ENCODE measurements at regions not wholly inside any gene's neighbourhood (a gene's known extent, or its start where the extent isn't known, plus 50 kb on each side); places are given as distances from the start of the nearest gene placed in this dataset.

DNA sequence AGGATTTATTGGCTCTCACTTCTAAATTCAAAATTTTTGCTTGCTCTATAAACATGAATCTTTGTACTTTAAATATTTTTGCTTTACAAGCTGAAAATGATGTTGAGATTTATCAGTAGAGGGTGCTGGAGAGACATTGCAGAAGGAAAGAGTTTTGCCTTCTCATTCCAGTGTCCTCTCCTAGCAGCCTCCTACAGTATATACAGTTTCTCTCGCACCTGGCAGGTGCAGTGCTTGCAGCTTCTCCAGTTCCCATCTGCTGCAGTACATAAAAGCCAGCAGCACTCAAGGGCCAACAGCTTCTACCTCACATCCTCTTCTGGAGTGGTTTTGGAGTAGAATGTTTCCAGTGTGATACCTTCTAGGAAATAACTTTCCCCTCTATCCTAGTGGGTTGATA, 601.8 kb upstream of the ATXN7L3B start:
- TF ChIP-seq, protein P1, sequence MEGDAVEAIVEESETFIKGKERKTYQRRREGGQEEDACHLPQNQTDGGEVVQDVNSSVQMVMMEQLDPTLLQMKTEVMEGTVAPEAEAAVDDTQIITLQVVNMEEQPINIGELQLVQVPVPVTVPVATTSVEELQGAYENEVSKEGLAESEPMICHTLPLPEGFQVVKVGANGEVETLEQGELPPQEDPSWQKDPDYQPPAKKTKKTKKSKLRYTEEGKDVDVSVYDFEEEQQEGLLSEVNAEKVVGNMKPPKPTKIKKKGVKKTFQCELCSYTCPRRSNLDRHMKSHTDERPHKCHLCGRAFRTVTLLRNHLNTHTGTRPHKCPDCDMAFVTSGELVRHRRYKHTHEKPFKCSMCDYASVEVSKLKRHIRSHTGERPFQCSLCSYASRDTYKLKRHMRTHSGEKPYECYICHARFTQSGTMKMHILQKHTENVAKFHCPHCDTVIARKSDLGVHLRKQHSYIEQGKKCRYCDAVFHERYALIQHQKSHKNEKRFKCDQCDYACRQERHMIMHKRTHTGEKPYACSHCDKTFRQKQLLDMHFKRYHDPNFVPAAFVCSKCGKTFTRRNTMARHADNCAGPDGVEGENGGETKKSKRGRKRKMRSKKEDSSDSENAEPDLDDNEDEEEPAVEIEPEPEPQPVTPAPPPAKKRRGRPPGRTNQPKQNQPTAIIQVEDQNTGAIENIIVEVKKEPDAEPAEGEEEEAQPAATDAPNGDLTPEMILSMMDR (IDR thresholded peaks at IDR 0.05), result peak; percentile 65

DNA sequence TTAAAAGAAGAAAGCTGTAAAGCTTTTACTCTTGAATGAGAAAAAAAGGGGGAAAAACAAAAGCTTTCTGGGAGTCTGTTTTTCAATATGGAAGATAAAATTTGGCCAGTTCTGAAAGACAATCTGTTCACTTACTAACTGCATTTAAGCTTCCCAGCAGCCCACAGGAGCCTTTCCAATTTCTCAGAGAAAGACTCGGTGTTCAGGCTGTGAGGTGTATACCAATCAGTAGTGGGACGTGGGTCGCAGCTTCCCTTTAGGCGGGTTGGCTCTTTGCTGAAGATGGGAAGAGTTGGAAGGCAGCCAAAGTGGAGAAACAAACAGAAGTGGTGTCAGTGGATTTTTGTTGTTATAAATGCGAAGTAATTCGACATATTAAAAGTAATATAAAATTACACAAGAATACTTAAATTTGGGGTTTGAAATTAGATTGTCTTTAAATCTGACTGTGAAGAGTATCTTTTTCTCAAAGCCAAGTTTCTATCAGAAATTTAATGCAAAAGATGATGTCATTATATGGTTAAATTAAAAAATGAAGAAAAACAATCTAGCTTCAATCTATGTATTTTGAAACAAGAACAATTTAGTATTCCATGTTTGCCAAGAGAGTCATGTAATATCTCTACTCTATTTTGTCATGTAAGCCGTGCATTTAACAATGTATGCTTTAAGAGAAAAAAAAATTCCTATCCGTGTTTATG, 590.2 kb upstream of the ATXN7L3B start:
- TF ChIP-seq, protein P1 (IDR thresholded peaks at IDR 0.05), result no peak

DNA sequence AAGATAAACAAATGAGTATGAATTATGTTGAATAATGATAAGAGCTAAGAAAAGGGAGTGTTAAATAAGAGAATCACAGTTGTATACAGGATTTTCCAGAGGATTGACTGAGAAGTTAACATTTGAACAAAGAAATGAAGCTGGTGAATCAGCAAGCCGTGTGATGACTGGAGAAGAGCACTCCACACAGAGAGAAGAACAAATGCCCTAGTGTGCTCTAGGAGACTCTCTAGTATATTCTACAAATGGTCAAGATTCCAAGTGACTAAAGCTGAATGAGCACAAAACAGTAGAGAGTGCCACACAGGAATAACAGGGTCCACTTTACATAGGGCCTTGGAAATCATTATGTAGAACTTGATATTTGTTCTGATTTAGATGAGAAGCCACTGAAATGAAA, 587.1 kb upstream of the ATXN7L3B start:
- TF ChIP-seq, protein P1 (IDR thresholded peaks at IDR 0.05), result no peak

DNA sequence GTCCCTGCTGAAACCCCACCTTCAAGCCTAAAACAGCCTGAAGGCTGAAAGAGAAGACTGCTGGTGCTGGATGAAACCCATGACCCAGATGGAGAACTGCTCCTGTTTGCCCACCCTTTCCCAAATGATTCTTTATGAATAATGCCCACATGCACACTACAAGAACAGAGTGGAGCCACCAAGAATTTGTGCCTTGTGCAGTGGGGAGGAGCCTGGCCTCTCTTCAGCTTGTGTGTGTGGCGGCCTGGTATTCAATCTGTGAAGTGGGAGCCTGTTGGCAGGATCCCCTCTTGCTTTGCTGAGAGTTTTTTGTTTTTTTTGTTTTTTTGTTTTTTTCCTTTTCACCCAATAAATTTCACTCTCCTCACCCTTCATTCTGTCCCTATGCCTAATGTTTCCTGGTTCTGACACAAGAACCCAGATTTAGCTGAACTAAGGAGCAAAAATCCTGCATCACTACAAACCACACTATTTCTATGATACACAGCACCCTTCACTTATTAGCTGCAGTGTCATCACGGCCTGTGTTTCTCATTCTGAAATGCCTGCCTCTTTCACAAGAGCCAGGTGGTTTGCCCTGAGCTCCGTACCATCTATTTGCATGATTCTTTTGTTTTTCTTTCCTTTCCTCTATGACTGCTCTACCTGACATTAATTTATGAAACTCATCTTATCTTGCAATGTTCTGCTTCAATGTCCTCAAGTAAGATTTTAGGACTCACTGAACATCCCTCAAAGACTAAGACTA, 585.5 kb upstream of the ATXN7L3B start:
- TF ChIP-seq, protein P1 (IDR thresholded peaks at IDR 0.05), result no peak

DNA sequence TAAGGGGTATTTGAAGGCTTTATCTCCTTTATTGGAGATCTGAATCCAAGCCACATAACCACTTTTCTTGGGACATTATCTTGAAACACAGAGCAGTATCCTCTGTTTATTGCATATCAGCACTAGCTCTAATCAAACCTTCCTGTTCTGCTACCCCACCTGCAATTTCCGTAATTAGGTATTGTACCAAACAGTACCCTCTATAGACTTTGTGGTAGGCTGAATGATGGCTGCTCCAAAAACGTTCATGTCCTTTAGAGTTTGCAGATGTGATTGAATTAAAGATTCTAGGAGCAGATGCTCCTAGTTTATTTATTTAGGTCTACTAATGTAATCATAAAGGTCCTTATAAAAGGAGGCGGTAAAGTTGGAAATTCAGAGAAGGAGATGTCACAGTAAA, 573.0 kb upstream of the ATXN7L3B start:
- TF ChIP-seq, protein P1 (IDR thresholded peaks at IDR 0.05), result no peak

DNA sequence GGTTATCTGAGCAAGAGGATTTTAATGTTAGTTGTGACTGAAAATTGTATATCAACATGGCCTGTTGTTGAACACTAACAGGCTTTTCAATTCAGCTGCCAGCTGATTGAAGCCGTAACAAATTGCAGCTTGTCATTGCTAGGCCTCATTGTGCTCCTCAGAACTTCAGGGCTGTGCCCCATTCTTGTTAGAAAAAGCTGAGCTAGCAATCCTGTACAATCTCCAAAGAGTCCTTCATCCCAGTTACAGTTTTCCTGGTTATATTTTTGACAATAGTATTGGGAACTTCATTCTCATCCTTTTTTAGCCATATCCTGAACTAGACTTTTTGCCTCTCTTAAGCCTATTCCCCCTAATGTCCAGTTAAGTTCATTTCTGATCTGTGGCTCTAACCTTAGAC, 564.1 kb upstream of the ATXN7L3B start:
- TF ChIP-seq, protein P1 (IDR thresholded peaks at IDR 0.05), result no peak

DNA sequence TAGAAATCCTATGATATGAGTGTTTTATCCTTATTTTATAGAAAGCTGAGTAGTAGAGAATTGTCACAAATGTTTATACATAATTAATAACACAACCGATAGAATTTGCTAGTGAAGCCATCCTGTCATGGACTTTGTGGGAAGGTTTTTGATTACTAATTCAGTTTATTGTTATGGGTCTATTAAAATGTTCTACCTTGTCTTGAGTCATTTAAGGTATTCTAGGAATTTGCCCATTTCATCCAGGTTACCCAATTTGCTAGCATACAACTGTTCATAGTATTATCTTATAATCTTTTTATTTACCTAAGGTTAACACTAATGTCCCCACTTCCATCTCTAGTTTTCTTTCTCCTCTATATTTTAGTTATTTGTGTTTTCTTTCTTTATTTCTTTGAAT, 553.1 kb upstream of the ATXN7L3B start:
- TF ChIP-seq, protein P1 (IDR thresholded peaks at IDR 0.05), result no peak
